Neural crest cell (in vitro differentiated cells): ENCODE measurements at regions not wholly inside any gene's neighbourhood (a gene's known extent, or its start where the extent isn't known, plus 50 kb on each side); places are given as distances from the start of the nearest gene placed in this dataset.

Experiments used
- DNase-seq: peaks from one replicate; pipeline ENCODE4 v3.0.0; 2021; ENCODE audit warnings: low read depth, mixed read lengths, low spot score
- H3K27ac Mint-ChIP-seq: one replicate; pipeline ENCODE4 v1.8.0; 2021; ENCODE audit warnings: mild to moderate bottlenecking, mixed read lengths; ENCODE audit not compliant: unreplicated experiment
- H3K27me3 Mint-ChIP-seq: 2 replicates; pipeline ENCODE4 v1.8.0; 2021; ENCODE audit warnings: low read depth, mild to moderate bottlenecking, mixed read lengths
- H3K36me3 Mint-ChIP-seq: 2 replicates; pipeline ENCODE4 v1.8.0; 2021; ENCODE audit warnings: low read depth, mild to moderate bottlenecking, mixed read lengths
- H3K4me1 Mint-ChIP-seq: 2 replicates; pipeline ENCODE4 v1.8.0; 2021; ENCODE audit warnings: mixed read lengths
- H3K4me3 Mint-ChIP-seq: one replicate; pipeline ENCODE4 v1.8.0; 2021; ENCODE audit warnings: mild to moderate bottlenecking, mixed read lengths
- H3K9me3 Mint-ChIP-seq: 2 replicates; pipeline ENCODE4 v1.8.0; 2021; ENCODE audit warnings: mixed read lengths
- CTCF ChIP-seq: fragments of 200-600 bp; sonication (generic); conservative IDR thresholded peaks from 2 replicates; pipeline ENCODE4 v1.5.0; 2021; ENCODE audit warnings: antibody characterized with exemption, mild to moderate bottlenecking

GRCh38 chr9:135387976-135388375 lies 91.6 kb upstream of the PPP1R26 start:
- no peak overlapping the region for H3K4me3 Mint-ChIP-seq
- DNase-seq: no peak
- H3K9me3 Mint-ChIP-seq: no peaks in the 10 kb centered on the region
- no peaks in the 10 kb centered on the region for H3K27me3 Mint-ChIP-seq
- H3K4me1 Mint-ChIP-seq: peaks cover 3% of the 10 kb centered on the region
- no peak for TF ChIP-seq CTCF
- H3K27ac Mint-ChIP-seq: no peak overlapping the region
- no peaks in the 10 kb centered on the region for H3K36me3 Mint-ChIP-seq

- no peaks in the 10 kb centered on the region for H3K9me3 Mint-ChIP-seq
- H3K27ac Mint-ChIP-seq: no peak overlapping the region
- no peak for DNase-seq
- H3K4me3 Mint-ChIP-seq: no peak overlapping the region
- H3K27me3 Mint-ChIP-seq: no peaks in the 10 kb centered on the region
- H3K36me3 Mint-ChIP-seq: no peaks in the 10 kb centered on the region
- TF ChIP-seq CTCF: no peak
- H3K4me1 Mint-ChIP-seq: peaks cover 3% of the 10 kb centered on the region
Measured at GRCh38 chr9:135388530-135388929, 91.1 kb upstream of the PPP1R26 start.

- no peaks in the 10 kb centered on the region for H3K27me3 Mint-ChIP-seq
- no peaks in the 10 kb centered on the region for H3K36me3 Mint-ChIP-seq
Measured at GRCh38 chr9:135391759-135392158, 87.8 kb upstream of the PPP1R26 start.

GRCh38 chr9:135392511-135392910 lies 87.1 kb upstream of the PPP1R26 start:
- peaks cover 3% of the 10 kb centered on the region for H3K4me1 Mint-ChIP-seq
- TF ChIP-seq CTCF: no peak
- no peak overlapping the region for H3K27ac Mint-ChIP-seq
- H3K4me3 Mint-ChIP-seq: no peak overlapping the region
- no peak for DNase-seq
- H3K36me3 Mint-ChIP-seq: no peaks in the 10 kb centered on the region
- peaks cover 3% of the 10 kb centered on the region for H3K9me3 Mint-ChIP-seq
- no peaks in the 10 kb centered on the region for H3K27me3 Mint-ChIP-seq

More at GRCh38 chr9:135391759-135392158, 87.8 kb upstream of the PPP1R26 start:
- H3K9me3 Mint-ChIP-seq: peaks cover 3% of the 10 kb centered on the region
- TF ChIP-seq CTCF: no peak
- peaks cover 3% of the 10 kb centered on the region for H3K4me1 Mint-ChIP-seq
- no peak for DNase-seq
- no peak overlapping the region for H3K27ac Mint-ChIP-seq
- H3K4me3 Mint-ChIP-seq: no peak overlapping the region

- peaks cover 3% of the 10 kb centered on the region for H3K4me1 Mint-ChIP-seq
- no peaks in the 10 kb centered on the region for H3K36me3 Mint-ChIP-seq
- H3K4me3 Mint-ChIP-seq: no peak overlapping the region
- peaks cover 3% of the 10 kb centered on the region for H3K9me3 Mint-ChIP-seq
- no peak for TF ChIP-seq CTCF
- H3K27ac Mint-ChIP-seq: no peak overlapping the region
- no peaks in the 10 kb centered on the region for H3K27me3 Mint-ChIP-seq
- no peak for DNase-seq
Measured at GRCh38 chr9:135394131-135394530, 85.5 kb upstream of the PPP1R26 start.
